ENCODE measurements at regions not wholly inside any gene's neighbourhood (a gene's known extent, or its start where the extent isn't known, plus 50 kb on each side); places are given as distances from the start of the nearest gene placed in this dataset.

- no peak for TF ChIP-seq CTCF (conservative IDR thresholded peaks at IDR 0.05; ENCODE audit: low read depth, low read length)
- H3K4me3 ChIP-seq (ENCODE audit: low read depth, low read length), result no peak overlapping the region
- DNase-seq (ENCODE audit: low read depth), result no peak
Measured at GRCh38 chr20:24360531-24360930, 108.9 kb upstream of the SYNDIG1 start.

- DNase-seq (ENCODE audit: low read depth), result no peak
- no peak for TF ChIP-seq CTCF (conservative IDR thresholded peaks at IDR 0.05; ENCODE audit: low read depth, low read length)
- no peak overlapping the region for H3K4me3 ChIP-seq (ENCODE audit: low read depth, low read length)
Measured at GRCh38 chr20:24359321-24360027, 110.0 kb upstream of the SYNDIG1 start.

DNA sequence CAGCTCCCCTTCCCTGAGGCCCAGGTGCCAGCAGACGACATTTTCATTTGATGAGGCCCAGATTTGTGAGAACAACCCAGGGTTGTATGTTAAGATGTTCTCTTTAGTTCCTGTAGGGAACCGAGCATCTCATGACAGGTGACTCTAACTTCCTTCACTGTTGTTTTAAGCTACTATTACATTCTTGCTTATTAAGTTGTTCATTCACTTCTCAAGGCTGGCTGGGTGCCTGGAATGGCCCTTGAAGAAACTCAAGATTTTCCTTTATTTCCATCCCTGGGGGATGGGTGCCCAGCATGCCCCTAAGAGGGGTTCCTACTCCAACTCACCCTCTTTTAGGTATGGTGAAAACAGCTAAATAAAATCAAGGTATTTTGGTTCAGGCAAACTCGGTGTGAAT lies 111.5 kb upstream of the SYNDIG1 start:
- DNase-seq (ENCODE audit: low read depth), result no peak
- no peak for TF ChIP-seq CTCF (conservative IDR thresholded peaks at IDR 0.05; ENCODE audit: low read depth, low read length)
- no peak overlapping the region for H3K4me3 ChIP-seq (ENCODE audit: low read depth, low read length)

- no peak for TF ChIP-seq CTCF (conservative IDR thresholded peaks at IDR 0.05; ENCODE audit: low read depth, low read length)
- no peak for DNase-seq (ENCODE audit: low read depth)
- H3K4me3 ChIP-seq (ENCODE audit: low read depth, low read length), result no peak overlapping the region
Measured at GRCh38 chr20:24357177-24357576, 112.3 kb upstream of the SYNDIG1 start.

- DNase-seq (ENCODE audit: low read depth), result no peak
- H3K4me3 ChIP-seq (ENCODE audit: low read depth, low read length), result no peak overlapping the region
- TF ChIP-seq CTCF (conservative IDR thresholded peaks at IDR 0.05; ENCODE audit: low read depth, low read length), result no peak
Measured at GRCh38 chr20:24353135-24353690, 116.2 kb upstream of the SYNDIG1 start.

DNA sequence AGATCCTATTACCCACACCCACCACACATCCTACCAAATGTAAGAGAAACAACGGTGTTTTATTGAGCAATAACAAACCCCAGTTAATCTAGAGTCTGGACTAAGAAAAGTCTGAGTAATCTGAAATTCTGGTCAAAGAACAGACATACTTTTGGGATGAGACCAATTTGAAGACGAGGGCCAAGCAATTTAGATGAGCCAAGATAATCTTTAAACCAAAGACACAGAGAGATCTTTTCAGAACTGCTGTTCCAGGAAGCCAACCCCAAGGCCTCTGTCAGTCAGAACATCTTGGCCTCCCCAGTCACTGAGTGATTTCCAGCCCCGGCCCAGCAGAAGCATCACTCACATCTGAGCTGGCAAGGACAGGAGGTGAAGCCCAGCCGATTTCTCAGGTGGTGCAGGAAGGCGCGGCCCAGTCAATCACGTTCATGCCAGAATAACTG lies 118.5 kb upstream of the SYNDIG1 start:
- no peak overlapping the region for H3K4me3 ChIP-seq (ENCODE audit: low read depth, low read length)
- DNase-seq (ENCODE audit: low read depth), result no peak
- no peak for TF ChIP-seq CTCF (conservative IDR thresholded peaks at IDR 0.05; ENCODE audit: low read depth, low read length)

- TF ChIP-seq CTCF (conservative IDR thresholded peaks at IDR 0.05; ENCODE audit: low read depth, low read length), result no peak
- no peak overlapping the region for H3K4me3 ChIP-seq (ENCODE audit: low read depth, low read length)
Measured at GRCh38 chr20:24341781-24342180, 127.6 kb upstream of the SYNDIG1 start.

More at GRCh38 chr20:24341781-24342180, 127.6 kb upstream of the SYNDIG1 start:
- DNase-seq (ENCODE audit: low read depth), result no peak

Measured in epithelial cell of proximal tubule (primary cell).